ENCODE measurements at regions not wholly inside any gene's neighbourhood (a gene's known extent, or its start where the extent isn't known, plus 50 kb on each side); places are given as distances from the start of the nearest gene placed in this dataset.
"Not testable (repeated sequence)": the region's sequence is repeated elsewhere in the genome, so short reads cannot be mapped to it uniquely, and the experiment has no call there.

DNA sequence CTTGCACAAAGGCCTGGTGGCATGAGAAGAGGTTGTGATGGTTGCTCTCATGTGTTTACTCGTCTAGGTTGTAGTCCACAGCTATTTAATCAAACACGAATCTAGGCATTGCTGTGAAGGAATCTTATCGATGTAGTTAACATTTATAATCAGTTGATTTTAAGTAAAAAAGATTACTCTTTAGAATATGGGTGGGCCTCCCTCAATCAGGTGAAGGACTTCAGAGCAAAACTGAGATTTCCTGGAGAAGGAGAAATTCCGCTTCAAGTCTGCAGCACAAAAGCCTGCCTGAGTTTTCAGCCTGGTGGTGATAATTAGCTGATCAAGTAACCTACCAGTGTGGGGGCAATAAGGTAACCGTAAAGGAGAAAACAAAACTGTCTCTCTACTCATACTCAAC is 523.6 kb downstream of the GRIN2A start:
- no peak for DNase-seq

DNA sequence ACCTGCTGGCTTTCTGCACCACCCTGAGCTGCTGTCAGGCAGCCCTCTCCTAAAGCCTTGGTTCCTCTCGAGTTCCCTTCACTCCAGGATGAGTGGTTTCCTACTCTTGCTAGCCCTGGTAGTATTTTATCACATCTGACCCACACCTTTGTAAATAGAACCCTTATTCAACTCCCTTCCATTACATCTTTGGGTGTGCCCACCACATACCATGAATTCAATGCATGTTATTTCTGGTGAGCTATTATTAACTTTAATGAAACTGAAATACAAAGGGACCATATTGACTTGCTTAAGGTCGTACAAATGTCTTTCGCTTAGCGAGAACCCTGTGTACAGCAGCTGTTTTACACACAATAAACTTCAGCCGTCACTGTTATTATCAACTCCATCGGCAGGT is 521.3 kb downstream of the GRIN2A start:
- DNase-seq = no peak

DNA sequence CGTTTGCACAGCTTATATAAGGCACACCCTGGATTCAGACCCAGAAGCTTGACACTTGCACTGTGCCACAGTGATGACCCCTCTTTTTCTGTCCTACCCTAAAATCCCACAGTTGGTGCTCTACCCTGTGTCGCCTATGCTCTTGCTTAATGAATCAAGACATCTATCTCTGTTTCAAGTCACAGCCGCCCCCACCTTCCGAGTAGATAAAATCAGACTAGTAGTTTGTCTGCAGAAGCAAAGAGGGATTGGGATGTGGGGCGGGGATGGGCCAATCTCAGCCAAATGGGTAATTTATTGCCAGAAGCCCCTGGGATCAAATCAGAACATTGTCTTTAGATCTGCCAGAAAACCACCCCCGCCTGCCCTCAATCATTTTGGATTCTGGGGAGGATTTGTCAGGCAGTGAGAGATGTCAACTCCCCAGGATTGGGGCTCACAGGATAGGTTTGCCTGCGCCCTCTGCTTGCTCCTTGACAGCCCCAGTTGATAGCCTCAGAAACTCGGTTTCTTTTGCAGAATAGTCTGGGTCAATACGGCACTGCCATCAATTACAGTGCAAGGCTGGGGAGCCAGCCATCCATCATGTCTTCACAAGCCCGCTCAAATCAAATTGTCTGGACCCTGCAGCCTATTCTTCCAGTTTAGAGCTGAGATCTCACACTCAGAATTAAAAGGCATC is 520.8 kb downstream of the GRIN2A start:
- DNase-seq = no peak

DNA sequence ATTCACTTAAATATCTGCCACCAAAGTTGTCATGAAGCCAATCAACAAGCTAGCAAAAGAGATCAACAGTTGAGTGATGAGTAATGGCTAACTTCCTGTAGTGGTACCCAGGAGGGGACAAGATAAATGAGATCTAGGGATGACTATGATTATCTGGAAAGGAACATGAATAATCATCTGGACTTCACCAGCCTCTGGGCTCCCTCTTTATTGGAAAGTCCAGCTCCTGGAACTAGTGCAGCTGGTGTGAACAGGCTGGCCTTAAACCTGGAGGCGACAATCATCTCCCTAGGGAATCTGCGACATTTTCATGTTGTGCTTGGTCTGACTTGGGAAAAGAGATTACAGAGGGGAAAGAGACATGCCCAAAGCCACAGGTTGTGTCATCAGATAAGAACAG is 518.6 kb downstream of the GRIN2A start:
- DNase-seq = no peak

DNA sequence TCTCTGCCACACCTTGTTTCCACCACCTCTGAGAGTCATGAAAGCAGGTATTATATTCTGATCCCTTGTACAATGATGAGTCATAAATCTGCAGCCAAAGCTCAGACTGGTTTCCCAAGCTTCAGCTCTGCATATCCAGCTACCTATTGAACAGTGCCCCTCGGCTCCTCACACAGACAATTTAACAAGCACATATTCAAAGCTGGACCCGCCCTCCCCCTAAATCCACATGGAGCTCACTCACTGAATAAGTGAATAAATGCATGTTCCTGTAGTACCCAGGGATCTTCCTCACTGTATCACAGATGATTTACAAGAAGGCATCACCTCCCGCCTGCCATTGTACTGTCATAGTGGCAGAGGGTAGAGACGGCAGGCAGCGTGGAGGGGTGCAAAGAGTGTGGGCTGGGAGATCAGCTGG is 516.4 kb downstream of the GRIN2A start:
- no peak for DNase-seq

DNA sequence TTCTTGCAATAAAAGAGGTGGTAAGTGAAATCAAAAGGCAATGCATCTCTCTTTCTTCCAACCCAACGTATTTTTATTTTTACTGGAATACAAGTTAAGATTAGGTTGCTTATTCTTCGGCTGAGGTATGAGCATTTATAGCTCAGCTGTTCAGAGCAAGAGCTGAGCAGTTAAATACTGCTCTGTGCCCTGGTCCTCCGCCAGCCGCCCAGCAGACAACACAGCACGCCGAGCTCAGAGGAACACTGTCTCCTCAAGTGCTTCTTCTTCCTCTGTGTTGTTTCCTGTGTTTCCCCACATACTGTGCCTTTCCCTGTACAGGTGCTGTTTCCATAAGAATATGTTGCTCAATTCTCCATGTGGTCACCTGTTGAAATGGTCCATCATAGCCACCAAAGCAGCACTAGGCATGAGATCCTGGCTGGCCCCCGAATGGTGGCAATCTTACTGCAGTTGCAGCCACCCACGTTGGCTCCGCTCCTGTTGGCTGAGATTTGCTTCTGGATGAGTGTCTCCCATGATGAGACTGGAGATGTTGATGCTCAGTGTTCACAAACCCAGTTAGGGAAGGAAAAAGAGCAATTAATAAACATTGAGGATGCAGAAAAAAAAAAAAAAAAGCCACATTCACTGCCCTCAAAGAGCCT is 515.3 kb downstream of the GRIN2A start:
- DNase-seq = no peak

DNA sequence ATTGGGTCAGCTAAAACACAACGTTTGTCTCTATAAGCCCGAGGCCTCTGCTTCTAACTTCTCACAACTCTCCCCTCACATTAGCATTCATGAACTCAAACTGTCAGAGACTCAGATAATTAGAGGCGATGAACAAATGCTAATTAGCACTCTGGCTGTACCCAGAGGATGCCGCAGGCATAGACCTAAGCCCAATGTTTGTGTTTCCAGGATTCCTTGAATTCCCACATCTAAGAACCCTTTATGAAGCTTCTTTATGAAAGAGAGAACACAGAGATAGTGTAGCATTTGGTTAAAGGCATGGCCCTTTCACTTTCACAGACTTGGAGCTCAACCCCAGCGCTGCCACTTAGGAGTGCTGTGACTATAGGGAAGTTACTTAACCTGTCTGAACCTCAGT is 512.2 kb downstream of the GRIN2A start:
- DNase-seq = no peak

DNA sequence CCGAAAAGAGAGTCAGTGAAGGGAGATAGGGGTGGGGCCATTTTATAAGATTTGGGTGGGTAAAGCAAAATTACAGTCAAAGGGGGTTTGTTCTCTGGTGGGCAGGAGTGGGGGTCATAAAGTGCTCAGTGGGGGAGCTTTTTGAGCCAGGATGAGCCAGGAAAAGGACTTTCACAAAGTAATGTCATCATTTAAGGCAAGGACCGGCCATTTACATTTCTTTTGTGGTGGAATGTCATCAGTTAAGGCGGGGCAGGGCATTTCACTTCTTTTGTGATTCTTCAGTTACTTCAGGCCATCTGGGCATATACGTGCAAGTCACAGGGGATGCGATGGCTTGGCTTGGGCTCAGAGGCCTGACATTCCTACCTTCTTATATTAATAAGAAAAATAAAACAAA is 511.6 kb downstream of the GRIN2A start:
- not testable (repeated sequence) for DNase-seq

DNA sequence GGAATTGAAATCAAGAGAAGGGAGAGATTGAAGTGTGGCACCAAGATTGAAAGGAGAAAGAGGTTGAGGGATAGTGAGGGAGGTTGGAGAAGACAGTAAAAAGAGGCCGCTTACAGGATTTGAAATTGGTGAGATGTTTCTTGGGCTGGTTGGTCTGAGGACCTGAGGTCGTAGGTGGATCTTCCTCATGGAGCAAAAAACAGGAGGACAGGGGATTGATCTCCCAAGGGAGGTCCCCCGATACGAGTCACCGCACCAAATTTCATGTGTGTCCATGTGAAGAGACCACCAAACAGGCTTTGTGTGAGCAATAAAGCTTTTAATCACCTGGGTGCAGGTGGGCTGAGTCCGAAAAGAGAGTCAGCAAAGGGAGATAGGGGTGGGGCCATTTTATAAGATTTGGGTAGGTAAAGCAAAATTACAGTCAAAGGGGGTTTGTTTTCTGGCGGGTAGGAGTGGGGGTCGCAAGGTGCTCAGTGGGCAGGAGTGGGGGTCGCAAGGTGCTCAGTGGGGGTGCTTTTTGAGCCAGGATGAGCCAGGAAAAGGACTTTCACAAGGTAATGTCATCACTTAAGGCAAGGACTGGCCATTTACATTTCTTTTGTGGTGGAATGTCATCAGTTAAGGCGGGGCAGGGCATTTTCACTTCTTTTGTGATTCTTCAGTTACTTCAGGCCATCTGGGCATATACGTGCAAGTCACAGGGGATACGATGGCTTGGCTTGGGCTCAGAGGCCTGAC is 505.5 kb downstream of the GRIN2A start:
- not testable (repeated sequence) for DNase-seq

DNA sequence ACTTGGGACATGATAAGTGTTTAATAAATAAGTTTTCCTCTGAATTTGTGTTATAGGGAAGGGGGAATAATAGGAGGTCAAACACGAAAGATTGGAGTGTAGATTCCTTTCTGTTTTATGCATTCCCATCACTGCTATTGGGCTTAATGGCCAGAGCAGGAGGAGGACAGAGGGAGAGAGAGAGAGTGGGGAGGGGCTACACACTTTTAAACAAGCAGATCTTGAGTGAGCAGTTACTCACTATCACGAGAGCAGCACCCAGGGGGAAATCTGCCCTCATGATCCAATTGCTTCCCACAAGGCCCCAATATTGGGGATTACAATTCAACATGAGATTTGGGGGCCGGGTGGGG is 505.0 kb downstream of the GRIN2A start:
- no peak for DNase-seq

DNA sequence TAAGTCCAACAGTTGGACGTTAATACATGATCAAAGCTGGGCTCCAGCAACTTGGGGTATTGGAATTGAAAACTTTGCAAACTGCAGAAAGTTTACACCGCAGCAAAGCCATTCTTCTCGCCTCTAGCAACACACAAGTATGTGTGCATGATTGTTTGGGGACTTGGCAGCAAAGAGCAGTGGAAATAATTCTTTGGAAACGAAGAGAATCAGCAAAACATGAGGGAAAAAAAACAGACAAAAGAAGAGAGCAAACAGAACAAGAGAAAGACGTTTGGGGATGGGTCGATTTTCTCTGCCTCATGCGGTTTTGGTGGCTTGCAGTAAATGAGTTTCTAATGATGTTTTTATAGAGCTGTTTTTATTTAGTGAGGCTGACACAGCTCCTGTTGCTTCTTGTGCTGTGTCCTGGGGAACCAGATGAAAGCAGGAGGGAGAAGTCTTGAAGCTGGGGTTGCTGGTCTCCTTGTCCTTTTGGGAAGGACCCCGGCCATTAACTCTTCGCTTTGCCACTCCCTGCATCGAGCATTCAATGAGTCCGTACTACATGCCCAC is 502.9 kb downstream of the GRIN2A start:
- no peak for DNase-seq

DNA sequence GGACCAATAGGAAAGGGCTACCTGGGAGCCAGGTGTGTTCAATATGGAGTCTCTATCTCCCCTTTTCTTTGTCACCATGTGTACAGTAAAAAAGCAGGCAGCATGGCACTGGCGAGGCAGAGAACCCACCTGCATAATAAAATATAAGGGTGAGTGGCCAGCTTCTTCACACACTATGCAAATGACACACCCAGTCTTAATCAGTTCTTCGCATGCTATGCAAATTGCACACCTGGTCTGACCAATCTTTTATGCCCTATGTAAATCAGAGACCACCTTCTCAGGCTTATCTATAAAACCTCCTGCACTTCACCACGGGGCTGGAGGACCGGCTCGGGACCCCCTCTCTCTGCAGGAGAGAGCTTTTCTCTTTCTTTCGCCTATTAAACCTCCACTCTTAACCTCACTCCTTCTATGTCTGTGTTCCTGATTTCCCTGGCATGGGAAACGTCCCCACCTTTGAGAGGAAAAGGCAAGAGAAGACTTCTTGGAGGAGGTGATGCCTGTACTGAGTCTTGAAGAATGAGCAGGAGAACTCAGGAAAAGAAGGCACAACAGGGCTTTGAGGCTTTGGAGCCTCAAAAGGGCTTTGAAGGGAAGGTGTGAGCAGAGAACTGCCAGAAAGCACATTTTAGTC is 502.1 kb downstream of the GRIN2A start:
- DNase-seq = no peak

DNA sequence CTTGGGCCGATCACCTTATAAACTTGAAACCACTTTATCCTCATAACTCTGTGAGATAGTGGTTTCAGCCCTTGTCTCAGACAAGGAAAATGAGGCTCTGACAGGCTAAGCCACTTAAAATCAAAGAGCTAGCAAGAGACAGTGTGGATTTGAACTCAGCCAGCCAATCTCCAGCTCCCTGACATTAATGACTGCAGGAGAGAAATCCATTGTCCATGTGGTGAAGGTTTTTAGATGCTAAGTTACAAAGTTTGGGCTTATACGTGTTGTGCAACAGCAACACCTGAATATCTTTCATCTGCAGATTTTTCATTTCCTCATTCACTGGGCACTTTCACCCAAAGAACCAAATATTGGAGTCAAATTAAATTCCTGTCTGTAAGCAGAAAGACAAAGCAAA is 501.3 kb downstream of the GRIN2A start:
- no peak for DNase-seq

DNA sequence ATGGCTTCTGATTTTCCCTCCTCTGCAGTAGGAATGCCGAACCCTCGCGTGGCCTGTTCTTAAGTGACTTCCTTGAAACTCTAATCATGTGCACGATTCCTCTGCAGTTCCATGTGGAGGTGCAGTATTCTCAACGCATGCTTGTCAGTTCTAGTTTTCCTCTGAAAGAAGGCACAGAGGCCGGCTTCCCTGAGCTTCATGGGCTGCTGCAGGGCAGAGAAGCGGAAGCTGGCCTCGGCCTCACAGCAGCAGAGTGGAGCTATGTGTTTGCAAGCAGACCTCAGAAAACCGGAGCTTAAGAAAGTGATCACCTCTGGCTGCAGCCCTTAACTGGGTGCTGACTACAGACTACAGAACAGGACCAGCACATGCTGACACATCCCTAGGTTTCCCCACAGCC is 500.7 kb downstream of the GRIN2A start:
- DNase-seq = no peak

DNA sequence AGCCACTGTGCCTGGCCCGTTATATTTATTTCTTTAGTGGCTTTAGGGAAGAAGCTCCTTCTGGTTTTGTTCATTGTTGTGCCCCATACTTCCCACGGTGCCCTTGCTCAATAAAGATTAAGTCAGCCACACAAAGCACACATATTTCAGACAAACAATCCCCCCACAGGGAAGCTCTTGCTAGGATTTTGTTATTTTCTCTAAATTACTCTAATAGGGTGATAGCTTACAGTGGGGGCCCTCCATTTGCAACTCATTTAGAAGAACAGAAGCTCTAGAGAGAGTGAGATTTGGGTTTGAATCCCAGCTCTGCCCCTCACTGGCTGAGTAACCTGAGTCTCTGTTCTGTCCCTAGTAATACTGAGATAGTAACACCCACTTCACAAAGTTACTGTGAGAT is 499.9 kb downstream of the GRIN2A start:
- no peak for DNase-seq

DNA sequence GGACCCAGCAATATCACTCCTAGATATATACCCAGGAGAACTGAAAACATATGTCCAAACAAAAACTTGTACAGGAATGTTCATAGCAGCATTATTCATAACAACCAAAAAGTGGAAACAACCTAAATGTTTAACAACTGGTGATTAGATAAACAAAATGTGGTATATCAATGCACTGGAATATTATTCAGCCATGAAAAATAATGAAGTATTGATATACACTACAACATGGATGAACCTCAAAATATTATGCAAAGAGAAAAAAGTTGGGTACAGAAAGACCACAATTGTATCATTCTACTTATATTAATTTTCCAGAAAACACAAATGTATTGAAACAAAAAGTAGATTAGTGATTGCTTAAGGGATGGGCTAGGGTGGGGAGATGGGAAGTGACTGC is 498.6 kb downstream of the GRIN2A start:
- DNase-seq = no peak

DNA sequence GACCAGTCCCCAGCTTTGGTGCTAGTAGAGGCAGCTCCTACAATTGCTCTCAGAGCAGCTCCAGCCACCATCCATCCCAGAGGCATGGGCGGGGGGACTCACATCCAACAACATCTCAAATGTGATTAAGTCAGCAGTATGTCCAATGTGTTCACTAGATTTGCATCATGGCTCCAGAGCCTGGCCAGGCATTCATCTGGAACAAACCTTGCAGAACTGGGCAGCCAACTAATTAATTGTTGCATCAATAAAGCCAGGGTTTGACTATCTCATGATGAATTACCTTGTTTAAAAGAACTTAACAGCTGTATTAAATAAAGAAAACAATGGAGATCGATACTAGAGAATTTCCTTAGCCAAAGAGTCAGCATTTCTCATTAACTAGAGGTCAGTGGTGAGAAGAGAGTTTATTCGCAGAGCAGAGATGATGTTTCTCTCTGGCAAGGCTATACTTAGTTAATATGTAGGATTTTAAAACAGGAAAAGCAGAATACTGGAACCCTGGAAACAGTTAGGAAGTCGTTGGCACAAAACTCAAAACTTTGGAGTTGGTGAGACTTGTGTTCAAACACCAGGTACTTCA is 494.4 kb downstream of the GRIN2A start:
- DNase-seq = no peak

DNA sequence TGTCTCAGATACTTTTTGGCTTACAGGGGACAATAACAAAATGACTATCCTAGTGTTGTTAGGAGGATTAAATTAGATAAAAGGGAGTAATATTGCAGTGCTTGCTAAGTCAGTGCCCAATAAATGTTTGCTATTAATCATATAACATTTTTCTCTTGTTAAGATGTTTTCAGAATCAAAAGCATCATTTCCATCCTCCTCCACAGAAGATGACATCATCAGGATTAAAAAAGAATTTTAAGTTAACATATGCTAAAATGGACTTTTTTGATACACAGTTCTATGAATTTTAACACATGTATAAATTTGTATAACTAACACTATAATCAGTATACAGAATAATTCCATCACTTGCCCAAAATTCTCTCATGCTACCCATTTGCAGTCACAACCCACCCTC is 492.6 kb downstream of the GRIN2A start:
- no peak for DNase-seq

DNA sequence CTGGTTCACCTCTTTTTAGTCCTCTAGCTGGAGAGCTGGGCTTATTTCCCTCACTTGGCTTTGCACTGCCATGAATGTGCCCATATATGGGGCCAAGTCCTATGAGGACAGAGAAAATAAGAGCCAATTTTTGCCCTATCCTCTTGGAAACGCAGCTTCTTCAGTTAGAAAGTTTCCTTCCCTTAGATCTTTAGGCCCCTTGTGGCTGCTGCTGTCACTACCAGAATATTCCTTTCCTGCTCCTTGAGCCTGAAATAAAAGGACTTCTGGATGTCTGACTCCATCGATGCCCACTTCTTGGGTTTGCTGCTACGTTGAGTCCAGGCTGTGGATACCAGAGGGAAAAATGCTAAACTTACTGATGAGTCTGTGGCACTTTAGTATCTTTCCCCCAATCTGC is 487.1 kb downstream of the GRIN2A start:
- DNase-seq = no peak
